ENCODE measurements at regions not wholly inside any gene's neighbourhood (a gene's known extent, or its start where the extent isn't known, plus 50 kb on each side); places are given as distances from the start of the nearest gene placed in this dataset.

GRCh38 chr9:85244856-85245255, 496.9 kb downstream of the AGTPBP1 start:
- Histone ChIP-seq H3K79me1 (replicated peaks; ENCODE audit: low read length, poor library complexity, severe bottlenecking) (no peaks in the 10 kb centered on the region), H2AK5ac (ENCODE audit: low read length, severe bottlenecking) (no peak overlapping the region), H4K91ac (ENCODE audit: low read length) (no peak overlapping the region), H2BK15ac (ENCODE audit: low read depth, poor library complexity, severe bottlenecking) (no peak overlapping the region), H3K27ac (ENCODE audit: low read length, poor library complexity, severe bottlenecking) (no peak overlapping the region), H3K14ac (ENCODE audit: low read length in 2 of 2) (no peak overlapping the region), H3K9ac (ENCODE audit: low read length) (no peak overlapping the region), H3K18ac (ENCODE audit: low read depth in 1 of 2, low read length in 2 of 2) (no peak overlapping the region), H2BK5ac (ENCODE audit: low read depth, low read length, poor library complexity, severe bottlenecking) (no peak overlapping the region), H3K9me3 (ENCODE audit: control insufficient read depth, low read length) (peaks cover 3% of the 10 kb centered on the region), H2AFZ (ENCODE audit: low read depth, low read length) (no peak overlapping the region), H2BK120ac (ENCODE audit: low read depth, low read length) (no peak overlapping the region), H3K4me3 (ENCODE audit: insufficient read depth in 1 of 2, low read depth in 1 of 2, low read length in 2 of 2) (no peak overlapping the region), H2BK12ac (ENCODE audit: low read length in 2 of 2) (no peak overlapping the region), H3K23ac (ENCODE audit: low read length in 2 of 2) (no peak overlapping the region), H4K8ac (ENCODE audit: low read length) (no peak overlapping the region), H3K27me3 (ENCODE audit: control insufficient read depth in 1 of 2, insufficient read depth in 1 of 2, low read length in 2 of 2) (peaks cover 0 to 8% of the 10 kb centered on the region in 2 experiments), H3K36me3 (ENCODE audit: control insufficient read depth in 1 of 2, insufficient read depth in 2 of 2, low read depth in 1 of 2, low read length in 2 of 2) (no peaks in the 10 kb centered on the region), H3K4me2 (ENCODE audit: low read length, poor library complexity, severe bottlenecking) (no peak overlapping the region), H3K4me1 (ENCODE audit: control insufficient read depth, insufficient read depth, low read depth, low read length) (peaks cover 6% of the 10 kb centered on the region), H3K4ac (ENCODE audit: low read depth in 1 of 2, low read length in 2 of 2) (no peak overlapping the region)
- no peak for DNase-seq
- WGBS = 83% methylated on average over 3 of the region's 5 CpGs

DNA sequence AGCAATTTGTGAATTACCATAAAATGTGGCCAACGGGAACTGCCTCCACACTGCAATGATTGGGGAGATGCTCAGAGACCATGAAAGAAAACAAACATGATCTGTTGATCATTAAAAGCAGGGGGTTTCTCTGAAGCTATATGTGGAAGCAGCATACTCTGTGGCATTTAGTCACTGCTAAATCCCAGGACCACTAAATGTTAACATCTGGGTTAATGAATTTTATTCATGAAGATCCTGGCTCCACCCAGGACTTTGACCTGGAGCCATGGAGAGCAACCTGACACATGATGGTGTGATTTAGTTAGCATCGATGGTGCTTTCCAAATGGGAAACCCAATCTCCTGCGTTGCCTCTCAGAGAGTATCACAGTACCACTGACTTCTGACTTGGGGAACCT, 497.8 kb downstream of the AGTPBP1 start:
- Histone ChIP-seq H3K36me3 (ENCODE audit: control insufficient read depth in 1 of 2, insufficient read depth in 2 of 2, low read depth in 1 of 2, low read length in 2 of 2) (no peaks in the 10 kb centered on the region), H2BK15ac (ENCODE audit: low read depth, poor library complexity, severe bottlenecking) (no peak overlapping the region), H2BK12ac (ENCODE audit: low read length in 2 of 2) (no peak overlapping the region), H3K14ac (ENCODE audit: low read length in 2 of 2) (no peak overlapping the region), H4K8ac (ENCODE audit: low read length) (no peak overlapping the region), H2AK5ac (ENCODE audit: low read length, severe bottlenecking) (no peak overlapping the region), H2BK120ac (ENCODE audit: low read depth, low read length) (no peak overlapping the region), H3K4me1 (ENCODE audit: control insufficient read depth, insufficient read depth, low read depth, low read length) (peaks cover 2% of the 10 kb centered on the region), H2BK5ac (ENCODE audit: low read depth, low read length, poor library complexity, severe bottlenecking) (no peak overlapping the region), H3K18ac (ENCODE audit: low read depth in 1 of 2, low read length in 2 of 2) (peak overlapping the region in 1 of 2 experiments; percentile 17), H3K27ac (ENCODE audit: low read length, poor library complexity, severe bottlenecking) (no peak overlapping the region), H3K4me2 (ENCODE audit: low read length, poor library complexity, severe bottlenecking) (no peak overlapping the region), H4K91ac (ENCODE audit: low read length) (no peak overlapping the region), H3K79me1 (replicated peaks; ENCODE audit: low read length, poor library complexity, severe bottlenecking) (no peaks in the 10 kb centered on the region), H3K9me3 (ENCODE audit: control insufficient read depth, low read length) (peaks cover 10% of the 10 kb centered on the region), H3K27me3 (ENCODE audit: control insufficient read depth in 1 of 2, insufficient read depth in 1 of 2, low read length in 2 of 2) (peaks cover 0 to 3% of the 10 kb centered on the region in 2 experiments), H3K9ac (ENCODE audit: low read length) (no peak overlapping the region), H3K23ac (ENCODE audit: low read length in 2 of 2) (no peak overlapping the region), H2AFZ (ENCODE audit: low read depth, low read length) (no peak overlapping the region), H3K4me3 (ENCODE audit: insufficient read depth in 1 of 2, low read depth in 1 of 2, low read length in 2 of 2) (no peak overlapping the region), H3K4ac (ENCODE audit: low read depth in 1 of 2, low read length in 2 of 2) (no peak overlapping the region)
- 97% methylated on average over 3 of the region's 3 CpGs for WGBS
- DNase-seq = no peak

GRCh38 chr9:85237478-85237877, 504.3 kb downstream of the AGTPBP1 start:
- H2BK15ac ChIP-seq (ENCODE audit: low read depth, poor library complexity, severe bottlenecking) = no peak overlapping the region
- no peak overlapping the region for H4K8ac ChIP-seq (ENCODE audit: low read length)
- no peak overlapping the region for H2BK12ac ChIP-seq (ENCODE audit: low read length in 2 of 2)
- H3K9me3 ChIP-seq (ENCODE audit: control insufficient read depth, low read length) = peaks cover 10% of the 10 kb centered on the region
- WGBS = 20% methylated on average over 1 of the region's 1 CpG
- no peaks in the 10 kb centered on the region for H3K79me1 ChIP-seq (replicated peaks; ENCODE audit: low read length, poor library complexity, severe bottlenecking)
- no peak overlapping the region for H3K4me2 ChIP-seq (ENCODE audit: low read length, poor library complexity, severe bottlenecking)
- DNase-seq = no peak
- no peak overlapping the region for H3K27ac ChIP-seq (ENCODE audit: low read length, poor library complexity, severe bottlenecking)
- no peak overlapping the region for H3K4me3 ChIP-seq (ENCODE audit: insufficient read depth in 1 of 2, low read depth in 1 of 2, low read length in 2 of 2)
- H3K4me1 ChIP-seq (ENCODE audit: control insufficient read depth, insufficient read depth, low read depth, low read length) = no peaks in the 10 kb centered on the region
- H3K36me3 ChIP-seq (ENCODE audit: control insufficient read depth in 1 of 2, insufficient read depth in 2 of 2, low read depth in 1 of 2, low read length in 2 of 2) = no peaks in the 10 kb centered on the region
- no peak overlapping the region for H2AK5ac ChIP-seq (ENCODE audit: low read length, severe bottlenecking)
- no peak overlapping the region for H3K14ac ChIP-seq (ENCODE audit: low read length in 2 of 2)
- H2BK5ac ChIP-seq (ENCODE audit: low read depth, low read length, poor library complexity, severe bottlenecking) = no peak overlapping the region
- no peak overlapping the region for H3K18ac ChIP-seq (ENCODE audit: low read depth in 1 of 2, low read length in 2 of 2)
- H3K9ac ChIP-seq (ENCODE audit: low read length) = no peak overlapping the region
- no peak overlapping the region for H3K23ac ChIP-seq (ENCODE audit: low read length in 2 of 2)
- no peak overlapping the region for H3K4ac ChIP-seq (ENCODE audit: low read depth in 1 of 2, low read length in 2 of 2)
- H2AFZ ChIP-seq (ENCODE audit: low read depth, low read length) = no peak overlapping the region
- no peak overlapping the region for H4K91ac ChIP-seq (ENCODE audit: low read length)
- H3K27me3 ChIP-seq (ENCODE audit: control insufficient read depth in 1 of 2, insufficient read depth in 1 of 2, low read length in 2 of 2) = peaks cover 0 to 10% of the 10 kb centered on the region in 2 experiments
- no peak overlapping the region for H2BK120ac ChIP-seq (ENCODE audit: low read depth, low read length)

DNA sequence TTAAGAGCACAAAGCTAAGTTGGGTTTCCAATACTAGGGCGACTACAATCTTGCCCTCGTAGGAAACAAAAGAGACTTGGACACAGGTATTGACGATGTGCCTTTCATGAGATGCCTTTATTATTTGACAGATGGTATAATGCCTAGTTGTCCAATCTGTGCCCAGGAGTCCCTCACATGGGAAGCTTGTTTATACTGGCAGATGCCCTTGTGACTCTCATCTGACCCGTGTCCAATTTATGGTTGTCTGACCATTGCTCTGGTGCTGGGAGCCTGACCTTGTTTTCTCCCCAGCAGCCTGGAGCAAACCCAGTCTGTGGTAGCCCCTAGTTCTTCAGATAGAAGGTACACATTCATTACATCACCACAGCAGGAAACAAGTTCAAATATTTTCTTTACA, 511.7 kb downstream of the AGTPBP1 start:
- Histone ChIP-seq H2BK5ac (ENCODE audit: low read depth, low read length, poor library complexity, severe bottlenecking) (no peak overlapping the region), H3K4ac (ENCODE audit: low read depth in 1 of 2, low read length in 2 of 2) (no peak overlapping the region), H2BK12ac (ENCODE audit: low read length in 2 of 2) (no peak overlapping the region), H3K9me3 (ENCODE audit: control insufficient read depth, low read length) (no peaks in the 10 kb centered on the region), H4K8ac (ENCODE audit: low read length) (no peak overlapping the region), H3K36me3 (ENCODE audit: control insufficient read depth in 1 of 2, insufficient read depth in 2 of 2, low read depth in 1 of 2, low read length in 2 of 2) (no peaks in the 10 kb centered on the region), H3K4me1 (ENCODE audit: control insufficient read depth, insufficient read depth, low read depth, low read length) (no peaks in the 10 kb centered on the region), H3K14ac (ENCODE audit: low read length in 2 of 2) (no peak overlapping the region), H3K27me3 (ENCODE audit: control insufficient read depth in 1 of 2, insufficient read depth in 1 of 2, low read length in 2 of 2) (peaks cover 0 to 29% of the 10 kb centered on the region in 2 experiments), H2AFZ (ENCODE audit: low read depth, low read length) (no peak overlapping the region), H3K23ac (ENCODE audit: low read length in 2 of 2) (no peak overlapping the region), H3K27ac (ENCODE audit: low read length, poor library complexity, severe bottlenecking) (no peak overlapping the region), H2BK15ac (ENCODE audit: low read depth, poor library complexity, severe bottlenecking) (no peak overlapping the region), H3K18ac (ENCODE audit: low read depth in 1 of 2, low read length in 2 of 2) (no peak overlapping the region), H2BK120ac (ENCODE audit: low read depth, low read length) (no peak overlapping the region), H3K79me1 (replicated peaks; ENCODE audit: low read length, poor library complexity, severe bottlenecking) (no peaks in the 10 kb centered on the region), H3K4me3 (ENCODE audit: insufficient read depth in 1 of 2, low read depth in 1 of 2, low read length in 2 of 2) (no peak overlapping the region), H3K4me2 (ENCODE audit: low read length, poor library complexity, severe bottlenecking) (no peak overlapping the region), H2AK5ac (ENCODE audit: low read length, severe bottlenecking) (no peak overlapping the region), H4K91ac (ENCODE audit: low read length) (no peak overlapping the region), H3K9ac (ENCODE audit: low read length) (no peak overlapping the region)
- 81% methylated on average over 4 of the region's 4 CpGs for WGBS
- DNase-seq = no peak
